ENCODE measurements at regions not wholly inside any gene's neighbourhood (a gene's known extent, or its start where the extent isn't known, plus 50 kb on each side); places are given as distances from the start of the nearest gene placed in this dataset.

GRCh38 chr10:62582804-62583208, 208.6 kb downstream of the ZNF365 start:
- no peak for TF ChIP-seq EZH2 (IDR thresholded peaks at IDR 0.05)
- no peak for TF ChIP-seq FOXP2 (optimal IDR thresholded peaks at IDR 0.05; ENCODE audit: control extremely low read depth, extremely low read length, insufficient read depth)
- no peak for TF ChIP-seq POLR2AphosphoS5 (IDR thresholded peaks at IDR 0.05; ENCODE audit: borderline replicate concordance, low read depth, low read length)
- Histone ChIP-seq H3K9ac (ENCODE audit: insufficient read length) (no peak overlapping the region), H3K4me3 (no peak overlapping the region), H3K9me3 (ENCODE audit: low read depth, low read length) (no peaks in the 10 kb centered on the region), H3K36me3 (ENCODE audit: insufficient read depth, low read length) (no peaks in the 10 kb centered on the region), H3K27ac (no peak overlapping the region)
- no peak for DNase-seq (ENCODE audit: low read depth, low spot score)

GRCh38 chr10:62583876-62584615, 209.9 kb downstream of the ZNF365 start:
- Histone ChIP-seq H3K4me3 (no peak overlapping the region), H3K9ac (ENCODE audit: insufficient read length) (no peak overlapping the region), H3K9me3 (ENCODE audit: low read depth, low read length) (no peaks in the 10 kb centered on the region), H3K36me3 (ENCODE audit: insufficient read depth, low read length) (no peaks in the 10 kb centered on the region), H3K27ac (no peak overlapping the region)
- no peak for TF ChIP-seq FOXP2 (optimal IDR thresholded peaks at IDR 0.05; ENCODE audit: control extremely low read depth, extremely low read length, insufficient read depth)
- TF ChIP-seq POLR2AphosphoS5 (IDR thresholded peaks at IDR 0.05; ENCODE audit: borderline replicate concordance, low read depth, low read length): no peak
- TF ChIP-seq EZH2 (IDR thresholded peaks at IDR 0.05): no peak
- no peak for DNase-seq (ENCODE audit: low read depth, low spot score)

GRCh38 chr10:62584731-62585130, 210.6 kb downstream of the ZNF365 start:
- Histone ChIP-seq H3K36me3 (ENCODE audit: insufficient read depth, low read length) (no peaks in the 10 kb centered on the region), H3K9ac (ENCODE audit: insufficient read length) (no peak overlapping the region), H3K27ac (no peak overlapping the region), H3K4me3 (no peak overlapping the region), H3K9me3 (ENCODE audit: low read depth, low read length) (no peaks in the 10 kb centered on the region)
- TF ChIP-seq FOXP2 (optimal IDR thresholded peaks at IDR 0.05; ENCODE audit: control extremely low read depth, extremely low read length, insufficient read depth): no peak
- TF ChIP-seq EZH2 (IDR thresholded peaks at IDR 0.05): no peak
- TF ChIP-seq POLR2AphosphoS5 (IDR thresholded peaks at IDR 0.05; ENCODE audit: borderline replicate concordance, low read depth, low read length): no peak
- DNase-seq (ENCODE audit: low read depth, low spot score): no peak

- Histone ChIP-seq H3K9me3 (ENCODE audit: low read depth, low read length) (no peaks in the 10 kb centered on the region), H3K36me3 (ENCODE audit: insufficient read depth, low read length) (no peaks in the 10 kb centered on the region)
- TF ChIP-seq POLR2AphosphoS5 (IDR thresholded peaks at IDR 0.05; ENCODE audit: borderline replicate concordance, low read depth, low read length): no peak
- TF ChIP-seq FOXP2 (optimal IDR thresholded peaks at IDR 0.05; ENCODE audit: control extremely low read depth, extremely low read length, insufficient read depth): no peak
- no peak for TF ChIP-seq EZH2 (IDR thresholded peaks at IDR 0.05)
These were observed 211.1 kb downstream of the ZNF365 start for GRCh38 chr10:62585211-62585775.

GRCh38 chr10:62587011-62587410, 212.8 kb downstream of the ZNF365 start:
- Histone ChIP-seq H3K9me3 (ENCODE audit: low read depth, low read length) (no peaks in the 10 kb centered on the region), H3K27ac (no peak overlapping the region), H3K36me3 (ENCODE audit: insufficient read depth, low read length) (no peaks in the 10 kb centered on the region), H3K4me3 (no peak overlapping the region), H3K9ac (ENCODE audit: insufficient read length) (no peak overlapping the region)
- DNase-seq (ENCODE audit: low read depth, low spot score): no peak
- TF ChIP-seq EZH2 (IDR thresholded peaks at IDR 0.05) (no peak), POLR2AphosphoS5 (IDR thresholded peaks at IDR 0.05; ENCODE audit: borderline replicate concordance, low read depth, low read length) (no peak), FOXP2 (optimal IDR thresholded peaks at IDR 0.05; ENCODE audit: control extremely low read depth, extremely low read length, insufficient read depth) (no peak)

More at GRCh38 chr10:62585211-62585775, 211.1 kb downstream of the ZNF365 start:
- H3K27ac ChIP-seq: no peak overlapping the region
- DNase-seq (ENCODE audit: low read depth, low spot score): no peak
- H3K9ac ChIP-seq (ENCODE audit: insufficient read length): no peak overlapping the region
- no peak overlapping the region for H3K4me3 ChIP-seq

GRCh38 chr10:62588116-62588515, 213.9 kb downstream of the ZNF365 start:
- H3K4me3 ChIP-seq: no peak overlapping the region
- no peak for DNase-seq (ENCODE audit: low read depth, low spot score)
- H3K9me3 ChIP-seq (ENCODE audit: low read depth, low read length): no peaks in the 10 kb centered on the region
- H3K36me3 ChIP-seq (ENCODE audit: insufficient read depth, low read length): no peaks in the 10 kb centered on the region
- no peak overlapping the region for H3K9ac ChIP-seq (ENCODE audit: insufficient read length)
- TF ChIP-seq EZH2 (IDR thresholded peaks at IDR 0.05) (no peak), POLR2AphosphoS5 (IDR thresholded peaks at IDR 0.05; ENCODE audit: borderline replicate concordance, low read depth, low read length) (no peak), FOXP2 (optimal IDR thresholded peaks at IDR 0.05; ENCODE audit: control extremely low read depth, extremely low read length, insufficient read depth) (no peak)
- H3K27ac ChIP-seq: no peak overlapping the region

- Histone ChIP-seq H3K9ac (ENCODE audit: insufficient read length) (no peak overlapping the region), H3K27ac (no peak overlapping the region), H3K9me3 (ENCODE audit: low read depth, low read length) (no peaks in the 10 kb centered on the region), H3K36me3 (ENCODE audit: insufficient read depth, low read length) (no peaks in the 10 kb centered on the region), H3K4me3 (no peak overlapping the region)
- no peak for DNase-seq (ENCODE audit: low read depth, low spot score)
- no peak for TF ChIP-seq FOXP2 (optimal IDR thresholded peaks at IDR 0.05; ENCODE audit: control extremely low read depth, extremely low read length, insufficient read depth)
- TF ChIP-seq POLR2AphosphoS5 (IDR thresholded peaks at IDR 0.05; ENCODE audit: borderline replicate concordance, low read depth, low read length): no peak
- no peak for TF ChIP-seq EZH2 (IDR thresholded peaks at IDR 0.05)
These were observed 214.8 kb upstream of the ADO start for GRCh38 chr10:62589689-62590088.

GRCh38 chr10:62590306-62590705, 214.2 kb upstream of the ADO start:
- Histone ChIP-seq H3K36me3 (ENCODE audit: insufficient read depth, low read length) (no peaks in the 10 kb centered on the region), H3K9me3 (ENCODE audit: low read depth, low read length) (no peaks in the 10 kb centered on the region), H3K27ac (no peak overlapping the region), H3K9ac (ENCODE audit: insufficient read length) (no peak overlapping the region), H3K4me3 (no peak overlapping the region)
- TF ChIP-seq FOXP2 (optimal IDR thresholded peaks at IDR 0.05; ENCODE audit: control extremely low read depth, extremely low read length, insufficient read depth) (no peak), EZH2 (IDR thresholded peaks at IDR 0.05) (no peak), POLR2AphosphoS5 (IDR thresholded peaks at IDR 0.05; ENCODE audit: borderline replicate concordance, low read depth, low read length) (no peak)
- DNase-seq (ENCODE audit: low read depth, low spot score): no peak
